Stimulated activated CD4-positive, alpha-beta T cell treated with anti-CD3 and anti-CD28 coated beads, Interleukin-1b, Interleukin-23, amount 100 ng/mL, for 4 hours (primary cell): ENCODE measurements at regions not wholly inside any gene's neighbourhood (a gene's known extent, or its start where the extent isn't known, plus 50 kb on each side); places are given as distances from the start of the nearest gene placed in this dataset.

Experiments
- DNase-seq, 2 donors: peaks; one replicate each; pipeline ENCODE4 v3.0.0-alpha.2; 2020; ENCODE audit warnings: low read depth in 2 of 2

- no peak for DNase-seq
Observed at GRCh38 chr15:35857567-35858226, 311.7 kb upstream of the DPH6 start.

GRCh38 chr15:35858707-35859106, 312.7 kb upstream of the DPH6 start:
- no peak for DNase-seq

- DNase-seq, result no peak
Observed at GRCh38 chr15:35863655-35864054, 317.7 kb upstream of the DPH6 start.

GRCh38 chr15:35867356-35867755, 321.4 kb upstream of the DPH6 start:
- DNase-seq, result no peak

- DNase-seq, result no peak
Observed at GRCh38 chr15:35871282-35871681, 325.3 kb upstream of the DPH6 start.

GRCh38 chr15:35871812-35872211, 325.8 kb upstream of the DPH6 start:
- no peak for DNase-seq

- no peak for DNase-seq
Observed at GRCh38 chr15:35872577-35872976, 326.6 kb upstream of the DPH6 start.

- no peak for DNase-seq
Observed at GRCh38 chr15:35874260-35874905, 328.4 kb upstream of the DPH6 start.

- no peak for DNase-seq
Observed at GRCh38 chr15:35876762-35877161, 330.8 kb upstream of the DPH6 start.

- no peak for DNase-seq
Observed at GRCh38 chr15:35880896-35881295, 334.9 kb upstream of the DPH6 start.

- no peak for DNase-seq
Observed at GRCh38 chr15:35885870-35886269, 339.9 kb upstream of the DPH6 start.

- DNase-seq, result no peak
Observed at GRCh38 chr15:35886765-35887164, 340.8 kb upstream of the DPH6 start.

GRCh38 chr15:35888815-35889214, 342.9 kb upstream of the DPH6 start:
- no peak for DNase-seq

- DNase-seq, result no peak
Observed at GRCh38 chr15:35907511-35907910, 361.5 kb upstream of the DPH6 start.

- DNase-seq, result no peak
Observed at GRCh38 chr15:35909414-35909813, 363.4 kb upstream of the DPH6 start.

- DNase-seq, result no peak
Observed at GRCh38 chr15:35910227-35910626, 364.3 kb upstream of the DPH6 start.

- DNase-seq, result no peak
Observed at GRCh38 chr15:35911052-35911777, 365.2 kb upstream of the DPH6 start.

GRCh38 chr15:35912196-35912595, 366.2 kb upstream of the DPH6 start:
- DNase-seq, result no peak

GRCh38 chr15:35914573-35914972, 368.6 kb upstream of the DPH6 start:
- DNase-seq, result no peak

- no peak for DNase-seq
Observed at GRCh38 chr15:35921046-35921445, 375.1 kb upstream of the DPH6 start.

GRCh38 chr15:35925275-35926006, 379.5 kb upstream of the DPH6 start:
- DNase-seq, result no peak

- no peak for DNase-seq
Observed at GRCh38 chr15:35926007-35926380, 380.0 kb upstream of the DPH6 start.
